M059J (cell line): ENCODE measurements at regions not wholly inside any gene's neighbourhood (a gene's known extent, or its start where the extent isn't known, plus 50 kb on each side); places are given as distances from the start of the nearest gene placed in this dataset.
"Not testable (repeated sequence)": the region's sequence is repeated elsewhere in the genome, so short reads cannot be mapped to it uniquely, and the experiment has no call there.

Source experiments
- DNase-seq: peaks from one replicate; pipeline ENCODE4 v3.0.0-alpha.2; 2012; ENCODE audit warnings: low read depth

GRCh38 chr9:113665064-113665463 is 201.5 kb downstream of the RGS3 start:
- DNase-seq = no peak

DNA sequence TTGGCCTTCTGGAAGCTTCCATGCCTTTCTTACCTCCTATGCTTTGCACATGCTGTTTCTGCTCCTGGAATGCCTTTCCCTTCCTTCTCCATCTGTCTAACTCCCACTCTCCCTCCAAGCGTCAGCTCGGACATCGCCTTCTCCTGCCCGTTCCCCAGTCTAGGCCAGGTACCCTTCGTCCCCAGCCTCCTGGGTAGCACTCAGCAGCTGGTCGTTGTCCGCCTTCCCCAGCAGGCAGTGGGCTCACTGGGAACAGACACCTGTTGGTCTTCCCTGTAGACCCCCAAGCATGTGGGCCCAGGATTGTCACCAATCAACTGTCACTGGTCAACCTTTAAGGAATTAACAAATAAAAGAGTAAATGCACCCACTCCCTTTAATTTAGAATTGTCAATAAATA is 202.2 kb downstream of the RGS3 start:
- DNase-seq = no peak

- DNase-seq = no peak
These were observed 204.5 kb downstream of the RGS3 start for GRCh38 chr9:113668061-113668460.

- no peak for DNase-seq
These were observed 206.1 kb downstream of the RGS3 start for GRCh38 chr9:113669522-113670115.

DNA sequence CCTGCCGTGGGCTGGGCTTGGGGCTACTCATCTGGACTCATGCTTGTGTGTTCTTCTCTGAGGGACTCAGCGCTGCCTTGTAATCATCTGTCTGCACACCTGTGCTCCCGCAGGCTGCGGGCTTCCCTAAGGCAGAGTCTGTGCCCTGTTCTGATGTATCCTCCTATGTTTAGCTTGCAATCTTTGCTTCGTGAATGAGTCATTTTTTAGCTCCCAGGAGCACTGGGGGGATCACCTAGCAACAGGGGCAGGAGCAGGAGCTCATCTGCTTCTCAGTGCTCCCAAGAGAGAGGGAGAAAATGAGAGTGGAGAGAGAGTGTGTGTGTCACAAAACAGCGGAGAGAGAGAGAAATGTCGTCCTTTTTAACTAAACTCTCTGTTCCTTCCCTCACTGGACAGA is 202.4 kb upstream of the ZNF618 start:
- peak; percentile 49 for DNase-seq

GRCh38 chr9:113674436-113674835 is 201.7 kb upstream of the ZNF618 start:
- DNase-seq = peak; percentile 79

GRCh38 chr9:113675475-113675941 is 200.6 kb upstream of the ZNF618 start:
- peak; percentile 99 for DNase-seq

- DNase-seq = no peak
These were observed 199.1 kb upstream of the ZNF618 start for GRCh38 chr9:113677057-113677456.

GRCh38 chr9:113677569-113677968 is 198.5 kb upstream of the ZNF618 start:
- no peak for DNase-seq

- DNase-seq = no peak
These were observed 197.8 kb upstream of the ZNF618 start for GRCh38 chr9:113678119-113678858.

DNA sequence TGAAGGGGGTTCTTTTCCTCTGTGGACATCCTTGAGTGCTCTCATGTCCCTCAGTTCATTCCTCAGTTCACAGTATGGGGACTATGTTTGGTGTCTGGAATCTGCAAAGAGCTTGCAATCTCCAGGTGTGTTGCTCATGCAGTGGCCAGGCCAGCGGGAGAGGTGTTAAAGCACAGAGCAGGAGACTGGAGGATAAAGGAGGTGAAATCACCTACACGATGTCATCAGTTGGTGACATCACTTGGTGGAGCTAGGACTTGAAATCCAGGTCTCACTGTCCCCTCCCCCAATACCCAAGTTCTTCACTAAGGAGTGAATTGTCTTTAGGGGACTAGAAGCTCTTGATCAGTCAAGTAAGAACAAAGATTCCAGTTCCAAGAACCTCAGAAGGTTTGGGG is 197.3 kb upstream of the ZNF618 start:
- DNase-seq = no peak

GRCh38 chr9:113682297-113682771 is 193.8 kb upstream of the ZNF618 start:
- peak; percentile 94 for DNase-seq

DNA sequence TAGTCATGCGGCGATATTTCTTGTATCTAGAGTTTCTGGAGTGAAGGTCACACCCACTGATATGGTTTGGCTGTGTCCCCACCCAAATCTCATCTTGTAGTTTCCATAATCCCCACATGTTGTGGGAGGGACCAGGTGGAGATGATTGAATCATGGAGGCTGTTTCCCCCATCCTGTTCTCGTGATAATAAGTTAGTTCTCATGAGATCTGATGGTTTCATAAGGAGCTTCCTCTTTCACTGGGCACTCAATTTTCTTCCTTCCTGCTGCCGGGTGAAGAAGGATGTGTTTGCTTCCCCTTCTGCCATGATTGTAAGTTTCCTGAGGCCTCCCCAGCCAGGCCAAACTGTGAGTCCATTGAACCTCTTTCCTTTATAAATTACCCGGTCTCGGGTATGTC is 190.5 kb upstream of the ZNF618 start:
- DNase-seq = not testable (repeated sequence)

GRCh38 chr9:113687107-113687679 is 188.9 kb upstream of the ZNF618 start:
- DNase-seq = no peak

DNA sequence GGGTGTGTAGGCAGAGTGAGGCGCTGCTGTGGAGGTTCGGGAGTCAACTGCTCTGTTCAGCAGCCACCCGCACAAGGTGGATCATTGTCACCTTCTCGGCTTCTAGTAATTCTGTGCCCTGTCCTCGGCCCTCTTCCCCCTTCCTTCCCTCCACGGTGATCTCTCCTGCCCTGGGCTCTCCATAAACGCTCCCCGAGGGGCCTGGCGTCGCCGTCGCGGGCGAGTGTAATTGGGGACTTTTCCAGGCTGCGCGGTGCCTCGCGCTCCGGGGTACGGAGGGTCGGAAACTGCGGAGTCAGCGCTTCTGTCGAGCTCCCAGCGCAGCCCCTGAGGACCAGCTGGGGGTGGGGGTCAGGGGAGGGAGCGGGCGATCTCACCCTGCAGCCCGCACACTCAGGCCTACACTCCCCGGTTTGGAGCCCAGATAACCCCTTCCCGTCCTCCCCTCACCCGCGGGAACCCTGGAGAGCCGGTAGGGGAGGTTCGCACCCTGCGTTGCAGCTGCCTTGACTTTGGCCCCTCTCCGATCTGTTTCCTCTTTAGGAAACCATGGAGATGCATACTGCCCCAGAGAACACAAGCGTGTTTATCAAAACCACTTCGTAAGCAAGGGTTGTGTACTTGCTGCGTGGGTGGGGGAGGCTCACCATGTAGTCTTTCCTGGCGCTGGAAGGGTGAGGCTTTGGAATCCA is 188.3 kb upstream of the ZNF618 start:
- no peak for DNase-seq

DNA sequence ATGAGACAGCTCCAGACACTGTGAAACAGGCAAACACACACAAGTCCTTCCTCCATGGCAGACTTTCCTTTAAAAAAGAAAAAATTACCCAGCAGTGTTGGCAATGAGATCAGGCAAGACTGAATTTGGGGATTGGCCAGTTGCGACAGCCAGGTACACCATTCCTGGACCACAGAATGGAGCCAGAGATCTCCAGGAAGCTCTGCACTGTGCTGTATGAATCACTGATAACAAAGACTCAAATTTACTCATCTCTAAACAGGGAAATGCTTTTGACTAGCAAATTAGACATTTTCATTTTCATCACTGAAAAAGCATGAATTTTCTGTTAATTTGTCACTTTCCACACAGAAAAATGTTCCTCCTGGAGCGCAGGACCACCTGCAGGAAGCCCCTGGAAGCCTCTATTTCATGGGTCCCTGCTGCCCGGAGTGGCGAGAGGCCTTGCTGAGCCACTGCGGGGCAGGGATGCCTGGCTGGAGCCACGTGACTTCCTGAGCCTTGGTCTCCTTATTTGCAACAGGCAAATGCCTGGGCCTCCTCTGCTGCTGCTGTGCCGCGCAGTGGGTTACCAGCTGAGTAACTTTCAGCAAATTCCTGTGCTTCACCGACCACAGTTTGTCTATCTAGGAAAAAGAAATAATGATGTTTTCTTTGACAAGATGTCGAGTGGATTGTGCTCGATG is 185.9 kb upstream of the ZNF618 start:
- no peak for DNase-seq

DNA sequence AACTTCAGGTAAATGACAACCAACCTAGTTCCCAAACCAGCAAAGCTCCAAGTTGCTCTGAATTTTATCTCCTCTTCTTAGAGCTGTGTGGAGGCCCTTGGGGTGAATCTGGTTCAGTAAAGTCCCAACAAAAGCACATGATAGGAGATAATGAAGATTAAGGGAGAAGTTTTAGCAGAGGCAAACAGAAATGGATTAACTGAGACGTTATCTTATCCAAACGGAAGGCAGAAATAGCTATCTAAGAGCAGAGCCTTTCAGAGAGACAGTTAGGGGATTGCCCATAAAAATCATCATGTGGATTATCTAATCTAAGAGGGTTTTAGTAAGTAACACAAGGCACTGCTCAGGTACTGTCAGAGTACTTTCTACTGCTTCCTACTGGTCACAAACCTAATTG is 183.9 kb upstream of the ZNF618 start:
- DNase-seq = no peak

- no peak for DNase-seq
These were observed 181.2 kb upstream of the ZNF618 start for GRCh38 chr9:113694912-113695311.

DNA sequence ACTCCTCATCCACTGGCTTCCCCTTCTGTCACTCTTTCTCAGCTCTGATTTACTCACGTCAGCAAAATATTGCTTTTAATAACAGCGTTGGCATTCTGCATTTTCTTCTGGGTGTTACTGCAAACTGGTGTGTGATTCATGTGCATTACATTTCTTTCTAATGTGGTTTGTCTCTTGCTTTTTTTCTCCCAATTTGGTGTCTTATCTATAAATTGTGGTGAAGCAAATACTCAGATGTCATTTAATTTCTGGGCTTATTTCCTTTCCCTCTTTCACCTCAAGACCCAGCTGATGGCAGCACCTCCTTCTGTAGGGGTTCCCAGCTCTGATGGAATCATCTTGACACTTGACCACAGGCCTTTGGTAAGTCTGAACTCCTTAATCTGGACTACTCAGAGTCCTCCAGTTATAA is 180.7 kb upstream of the ZNF618 start:
- peak; percentile 66 for DNase-seq

DNA sequence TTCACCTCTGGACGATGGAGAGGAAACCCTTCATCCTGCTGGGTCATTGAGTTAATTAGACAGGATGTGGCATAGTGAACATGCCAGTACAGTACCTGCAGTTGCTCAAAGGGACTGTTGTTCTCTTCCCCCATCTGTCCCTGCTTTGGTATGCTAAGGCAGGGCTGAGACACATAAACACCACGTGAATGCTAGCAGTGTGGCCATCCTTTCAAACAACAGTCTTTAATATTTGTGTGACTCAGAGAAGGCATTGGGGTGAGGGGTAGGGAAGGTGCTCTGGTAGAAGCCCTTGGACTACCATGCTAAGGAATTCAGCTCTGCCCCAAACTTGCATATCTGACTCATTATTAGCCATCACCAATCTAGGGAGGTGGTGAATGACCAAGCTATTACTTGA is 180.2 kb upstream of the ZNF618 start:
- DNase-seq = peak; percentile 83

- DNase-seq = no peak
These were observed 174.0 kb upstream of the ZNF618 start for GRCh38 chr9:113701774-113702755.
